AG09309 (cell line): ENCODE measurements at regions not wholly inside any gene's neighbourhood (a gene's known extent, or its start where the extent isn't known, plus 50 kb on each side); places are given as distances from the start of the nearest gene placed in this dataset.

Source experiments
- DNase-seq: peaks from one replicate; pipeline ENCODE4 v3.0.0-alpha.2; 2010; ENCODE audit warnings: low read depth
- H3K4me3 ChIP-seq: 2 replicates; pipeline ENCODE4 v1.5.1; 2011; ENCODE audit warnings: mild to moderate bottlenecking, low read depth, low read length, moderate library complexity; ENCODE audit not compliant: control insufficient read depth
- TF ChIP-seq, protein P1 (sequence below): IDR thresholded peaks from 2 replicates; pipeline ENCODE4 v1.5.1; 2011; ENCODE audit warnings: mild to moderate bottlenecking, low read depth, low read length, inconsistent platforms; ENCODE audit not compliant: insufficient read depth, control insufficient read depth; ENCODE audit errors: missing control alignments

GRCh38 chr7:96591900-96592676 lies 117.6 kb downstream of the SEM1 start:
- no peak overlapping the region for H3K4me3 ChIP-seq
- no peak for DNase-seq
- TF ChIP-seq, protein P1, sequence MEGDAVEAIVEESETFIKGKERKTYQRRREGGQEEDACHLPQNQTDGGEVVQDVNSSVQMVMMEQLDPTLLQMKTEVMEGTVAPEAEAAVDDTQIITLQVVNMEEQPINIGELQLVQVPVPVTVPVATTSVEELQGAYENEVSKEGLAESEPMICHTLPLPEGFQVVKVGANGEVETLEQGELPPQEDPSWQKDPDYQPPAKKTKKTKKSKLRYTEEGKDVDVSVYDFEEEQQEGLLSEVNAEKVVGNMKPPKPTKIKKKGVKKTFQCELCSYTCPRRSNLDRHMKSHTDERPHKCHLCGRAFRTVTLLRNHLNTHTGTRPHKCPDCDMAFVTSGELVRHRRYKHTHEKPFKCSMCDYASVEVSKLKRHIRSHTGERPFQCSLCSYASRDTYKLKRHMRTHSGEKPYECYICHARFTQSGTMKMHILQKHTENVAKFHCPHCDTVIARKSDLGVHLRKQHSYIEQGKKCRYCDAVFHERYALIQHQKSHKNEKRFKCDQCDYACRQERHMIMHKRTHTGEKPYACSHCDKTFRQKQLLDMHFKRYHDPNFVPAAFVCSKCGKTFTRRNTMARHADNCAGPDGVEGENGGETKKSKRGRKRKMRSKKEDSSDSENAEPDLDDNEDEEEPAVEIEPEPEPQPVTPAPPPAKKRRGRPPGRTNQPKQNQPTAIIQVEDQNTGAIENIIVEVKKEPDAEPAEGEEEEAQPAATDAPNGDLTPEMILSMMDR, result no peak

DNA sequence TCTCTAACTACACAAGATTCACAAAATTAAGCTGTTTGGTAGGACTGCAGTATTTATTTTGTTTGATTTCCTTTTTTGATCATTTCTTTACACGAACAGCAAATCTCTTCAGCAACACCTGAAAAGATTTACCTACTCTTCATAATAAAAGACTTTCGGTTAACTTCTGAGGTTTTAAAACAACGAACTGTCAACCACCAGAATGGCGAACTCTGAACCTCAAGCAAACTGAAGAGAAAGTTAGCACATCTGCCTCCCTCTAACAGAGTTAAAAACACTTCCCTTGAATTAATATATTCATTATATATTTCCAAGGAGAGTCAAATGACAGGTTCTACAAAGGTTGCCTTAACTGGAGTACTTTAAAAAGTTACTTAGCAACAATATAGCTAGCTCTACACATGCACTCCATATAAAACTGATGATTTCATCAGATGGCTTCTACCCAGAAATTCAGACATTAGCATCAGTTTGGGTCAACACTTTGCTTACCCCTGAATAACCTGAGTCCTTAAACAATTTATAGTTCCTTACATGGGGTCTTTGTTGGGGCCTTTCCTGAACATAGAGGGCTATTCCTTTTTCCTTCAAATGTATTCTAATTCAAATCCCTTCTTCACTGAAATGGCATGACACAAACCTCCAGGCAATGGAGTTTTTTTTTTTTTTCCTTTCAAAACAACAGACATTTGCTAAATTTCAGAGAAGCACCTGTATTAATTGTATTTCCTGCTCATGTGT lies 118.3 kb downstream of the SEM1 start:
- TF ChIP-seq, protein P1, result no peak
- no peak overlapping the region for H3K4me3 ChIP-seq
- no peak for DNase-seq

GRCh38 chr7:96589038-96589437 lies 120.6 kb downstream of the SEM1 start:
- TF ChIP-seq, protein P1, result no peak
- DNase-seq, result no peak

DNA sequence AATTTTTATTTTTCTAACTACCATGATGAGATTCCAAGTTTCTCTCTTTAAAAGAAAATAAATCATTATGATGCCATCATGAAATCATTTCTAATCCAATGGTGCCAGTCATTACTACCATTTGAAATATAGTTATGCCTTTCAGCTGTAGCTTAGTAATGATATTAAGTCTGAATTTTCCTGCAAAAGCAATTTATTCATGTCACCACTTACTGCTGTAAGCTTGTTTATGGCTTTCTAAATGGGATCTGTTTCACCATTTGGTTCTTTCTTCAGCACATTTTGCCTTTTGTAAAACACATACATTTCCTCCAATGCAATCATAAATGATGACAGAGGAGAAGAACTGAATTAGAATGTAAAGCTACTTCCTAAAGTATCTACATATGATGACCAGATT lies 130.5 kb downstream of the SEM1 start:
- TF ChIP-seq, protein P1, result no peak
- no peak for DNase-seq
- no peak overlapping the region for H3K4me3 ChIP-seq

More at GRCh38 chr7:96589038-96589437, 120.6 kb downstream of the SEM1 start:
- no peak overlapping the region for H3K4me3 ChIP-seq

DNA sequence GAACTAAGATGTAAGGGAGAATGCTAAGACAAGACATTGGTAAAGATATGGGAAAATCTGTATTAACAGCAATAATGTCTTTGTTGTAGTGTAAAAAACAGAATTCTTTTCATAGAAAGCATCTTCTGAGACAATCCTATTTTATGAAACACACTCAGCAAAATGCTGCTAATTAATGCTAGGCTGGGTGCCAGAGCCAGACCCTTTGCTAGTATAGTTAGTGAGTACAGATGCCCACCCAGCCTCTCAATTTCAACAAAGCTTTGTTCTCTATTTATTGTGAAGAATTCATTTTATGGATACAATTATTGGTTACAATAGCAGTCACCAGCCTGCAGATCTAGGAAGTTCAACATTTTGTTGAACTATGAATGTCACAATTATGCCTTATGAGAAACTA lies 131.0 kb downstream of the SEM1 start:
- TF ChIP-seq, protein P1, result no peak

DNA sequence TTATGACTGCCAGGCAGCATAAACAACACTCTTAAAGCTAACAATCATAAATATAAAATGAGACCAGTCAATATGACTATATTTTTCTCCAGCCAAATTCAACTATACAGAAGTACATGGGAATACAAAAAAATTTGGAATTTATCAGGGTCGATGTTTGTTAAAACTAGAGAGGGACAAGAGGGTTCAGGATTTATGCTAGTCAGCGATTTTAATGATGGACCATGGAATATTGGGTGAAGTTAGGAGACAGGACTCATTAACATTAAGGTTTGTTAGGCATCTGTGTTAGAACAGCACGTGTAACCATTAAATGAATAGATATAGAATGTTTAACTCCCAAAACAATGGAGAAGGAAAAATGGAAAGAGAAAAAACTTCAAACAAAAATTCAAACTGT lies 146.2 kb downstream of the SEM1 start:
- DNase-seq, result no peak
- TF ChIP-seq, protein P1, result no peak
- no peak overlapping the region for H3K4me3 ChIP-seq

More for the DNA sequence above, 131.0 kb downstream of the SEM1 start:
- no peak for DNase-seq
- H3K4me3 ChIP-seq, result no peak overlapping the region
